Testis (tissue), 2 donors: ENCODE measurements at regions not wholly inside any gene's neighbourhood (a gene's known extent, or its start where the extent isn't known, plus 50 kb on each side); places are given as distances from the start of the nearest gene placed in this dataset.
"Not testable (repeated sequence)": the region's sequence is repeated elsewhere in the genome, so short reads cannot be mapped to it uniquely, and the experiment has no call there.

Source experiments
- DNase-seq: peaks from one replicate; pipeline ENCODE4 v3.0.0-alpha.2; 2019
- H3K27ac ChIP-seq, 2 donors: fragments of 200-600 bp; sonication (generic); one replicate each; pipeline ENCODE4 v1.5.1; 2019
- H3K27me3 ChIP-seq: fragments of 200-600 bp; sonication (generic); one replicate; pipeline ENCODE4 v1.5.1; 2019
- H3K36me3 ChIP-seq: fragments of 200-600 bp; sonication (generic); one replicate; pipeline ENCODE4 v1.5.1; 2017; ENCODE audit warnings: low read depth; ENCODE audit errors: missing control alignments
- H3K4me1 ChIP-seq: fragments of 200-600 bp; sonication (generic); one replicate; pipeline ENCODE4 v1.5.1; 2019
- H3K4me3 ChIP-seq, 2 donors: fragments of 200-600 bp; sonication (generic); one replicate each; pipeline ENCODE4 v1.5.1; 2017 to 2019
- H3K9me3 ChIP-seq: fragments of 200-600 bp; sonication (generic); one replicate; pipeline ENCODE4 v1.5.1; 2017
- WGBS, 2 donors: methylation state at CpG; one replicate each; pipeline ENCODE4 v1.1.5; 2018; 5-methylcytosine and 5-hydroxymethylcytosine counted together
- intact Hi-C: fragments of 100-400 bp; cut with DNase I; formaldehyde crosslinking; loops from one replicate; pipeline ENCODE4 v1.15.1; 2023; ENCODE audit warnings: low total_unique reads
- small RNA-seq, 2 donors: library from RNA; depleted of rRNA; stranded (forward); fragments of <200 nt; gene quantifications; one replicate each; pipeline ENCODE3, GENCODE V24; 2016

DNA sequence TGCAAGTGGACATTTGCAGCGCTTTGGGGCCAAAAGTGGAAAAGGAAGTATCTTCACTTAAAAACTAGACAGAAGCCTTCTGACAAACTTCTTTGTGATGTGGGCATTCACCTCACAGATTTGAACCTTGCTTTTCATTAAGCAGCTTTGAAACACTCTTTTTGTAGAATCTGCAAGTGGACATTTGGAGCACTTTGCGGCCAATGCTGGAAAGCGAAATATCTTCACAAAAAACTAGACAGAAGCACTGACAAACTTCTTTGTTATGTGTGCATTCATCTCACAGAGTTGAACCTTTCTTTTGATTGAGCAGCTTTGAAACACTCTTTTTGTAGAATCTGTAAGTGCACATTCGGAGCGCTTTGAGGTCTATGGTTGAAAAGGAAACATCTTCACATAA lies 1365.9 kb upstream of the DEFB115 start:
- WGBS, 2 donors: 75 to 79% methylated on average over 5 of the region's 5 CpGs
- H3K27ac ChIP-seq, DNase-seq, intact Hi-C loops, H3K4me1 ChIP-seq, H3K27me3 ChIP-seq, H3K36me3 ChIP-seq, H3K9me3 ChIP-seq, H3K4me3 ChIP-seq: not testable (repeated sequence)

Small RNA genes in the stretch of these regions (small RNA-seq; reads per million reads assigned to genes)
- gene RF00002: 0.09 reads per million in 2 donors
